ENCODE measurements at regions not wholly inside any gene's neighbourhood (a gene's known extent, or its start where the extent isn't known, plus 50 kb on each side); places are given as distances from the start of the nearest gene placed in this dataset.

- Histone ChIP-seq H2AFZ (no peak overlapping the region), H3K4me1 (no peaks in the 10 kb centered on the region), H3K27ac (no peak overlapping the region), H3K9me3 (ENCODE audit: control insufficient read depth, low read length) (no peaks in the 10 kb centered on the region), H3K9ac (no peak overlapping the region), H3K79me2 (no peaks in the 10 kb centered on the region), H3K4me3 (ENCODE audit: low read depth, low read length) (no peak overlapping the region), H3K27me3 (ENCODE audit: control insufficient read depth, insufficient read depth, low read length) (no peaks in the 10 kb centered on the region), H3K4me2 (ENCODE audit: low read length) (no peak overlapping the region), H3K36me3 (ENCODE audit: control insufficient read depth, insufficient read depth, low read length) (no peaks in the 10 kb centered on the region)
- no peak for TF ChIP-seq CTCF (IDR thresholded peaks at IDR 0.05)
These were observed 118.5 kb upstream of the TMEM106B start for GRCh38 chr7:12092499-12093130.

DNA sequence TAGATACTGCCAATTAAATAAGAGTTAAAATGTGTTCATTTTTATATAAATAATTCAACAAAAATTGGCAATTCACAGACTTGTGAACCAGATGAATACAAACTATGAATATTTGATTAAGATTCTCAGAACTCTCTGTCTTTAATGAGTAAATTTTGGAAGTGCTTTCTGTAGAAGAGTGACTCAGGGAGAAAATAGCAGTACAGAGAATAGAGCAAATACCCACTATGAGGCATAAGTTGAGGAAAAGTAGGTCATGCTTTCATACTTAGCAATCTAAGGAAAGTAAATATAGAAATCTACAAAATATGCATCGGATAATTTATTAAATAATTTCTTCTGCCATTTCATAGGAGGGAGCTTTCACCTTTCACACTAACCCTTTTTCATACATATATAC lies 117.7 kb upstream of the TMEM106B start:
- no peak for TF ChIP-seq CTCF (IDR thresholded peaks at IDR 0.05)
- H3K27me3 ChIP-seq (ENCODE audit: control insufficient read depth, insufficient read depth, low read length) = no peaks in the 10 kb centered on the region
- no peak overlapping the region for H3K9ac ChIP-seq
- no peak overlapping the region for H3K4me2 ChIP-seq (ENCODE audit: low read length)
- H3K27ac ChIP-seq = no peak overlapping the region
- no peaks in the 10 kb centered on the region for H3K9me3 ChIP-seq (ENCODE audit: control insufficient read depth, low read length)
- no peaks in the 10 kb centered on the region for H3K36me3 ChIP-seq (ENCODE audit: control insufficient read depth, insufficient read depth, low read length)
- no peak overlapping the region for H3K4me3 ChIP-seq (ENCODE audit: low read depth, low read length)
- no peak overlapping the region for H2AFZ ChIP-seq
- no peaks in the 10 kb centered on the region for H3K4me1 ChIP-seq
- no peaks in the 10 kb centered on the region for H3K79me2 ChIP-seq

GRCh38 chr7:12094365-12094921 lies 116.7 kb upstream of the TMEM106B start:
- TF ChIP-seq CTCF (IDR thresholded peaks at IDR 0.05) = no peak
- H3K9me3 ChIP-seq (ENCODE audit: control insufficient read depth, low read length) = no peaks in the 10 kb centered on the region
- no peak overlapping the region for H3K9ac ChIP-seq
- no peak overlapping the region for H3K27ac ChIP-seq
- no peak overlapping the region for H3K4me2 ChIP-seq (ENCODE audit: low read length)
- H3K79me2 ChIP-seq = no peaks in the 10 kb centered on the region
- no peaks in the 10 kb centered on the region for H3K27me3 ChIP-seq (ENCODE audit: control insufficient read depth, insufficient read depth, low read length)
- H3K4me3 ChIP-seq (ENCODE audit: low read depth, low read length) = no peak overlapping the region
- no peaks in the 10 kb centered on the region for H3K4me1 ChIP-seq
- H2AFZ ChIP-seq = no peak overlapping the region
- H3K36me3 ChIP-seq (ENCODE audit: control insufficient read depth, insufficient read depth, low read length) = no peaks in the 10 kb centered on the region

DNA sequence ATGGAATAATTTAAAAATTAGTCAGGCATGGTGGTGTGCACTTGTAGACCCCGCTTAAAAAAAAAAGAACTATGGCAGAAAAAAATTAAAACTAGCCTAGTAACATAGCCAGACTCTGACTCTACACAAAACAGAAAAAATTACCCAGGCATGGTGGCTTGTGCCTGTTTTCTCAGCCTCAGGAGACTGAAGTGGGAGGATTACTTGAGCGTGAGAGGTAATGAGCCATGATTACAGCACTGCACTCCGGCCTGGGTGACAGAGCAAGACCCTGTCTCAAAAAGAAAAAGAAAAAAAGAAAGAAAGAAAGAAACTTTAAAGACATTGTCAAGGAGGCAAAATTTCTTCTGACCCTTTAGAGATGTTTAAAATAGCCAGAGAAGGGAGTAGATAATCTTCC lies 109.0 kb upstream of the TMEM106B start:
- no peak for TF ChIP-seq CTCF (IDR thresholded peaks at IDR 0.05)
- Histone ChIP-seq H2AFZ (no peak overlapping the region), H3K27ac (no peak overlapping the region), H3K4me2 (ENCODE audit: low read length) (no peak overlapping the region), H3K4me3 (ENCODE audit: low read depth, low read length) (no peak overlapping the region), H3K9ac (no peak overlapping the region), H3K79me2 (no peaks in the 10 kb centered on the region), H3K27me3 (ENCODE audit: control insufficient read depth, insufficient read depth, low read length) (no peaks in the 10 kb centered on the region), H3K4me1 (no peaks in the 10 kb centered on the region), H3K36me3 (ENCODE audit: control insufficient read depth, insufficient read depth, low read length) (no peaks in the 10 kb centered on the region), H3K9me3 (ENCODE audit: control insufficient read depth, low read length) (no peaks in the 10 kb centered on the region)

GRCh38 chr7:12102527-12102926 lies 108.6 kb upstream of the TMEM106B start:
- Histone ChIP-seq H3K9me3 (ENCODE audit: control insufficient read depth, low read length) (no peaks in the 10 kb centered on the region), H3K9ac (no peak overlapping the region), H3K4me2 (ENCODE audit: low read length) (no peak overlapping the region), H3K79me2 (no peaks in the 10 kb centered on the region), H3K27ac (no peak overlapping the region), H3K27me3 (ENCODE audit: control insufficient read depth, insufficient read depth, low read length) (no peaks in the 10 kb centered on the region), H2AFZ (no peak overlapping the region), H3K36me3 (ENCODE audit: control insufficient read depth, insufficient read depth, low read length) (no peaks in the 10 kb centered on the region), H3K4me1 (no peaks in the 10 kb centered on the region), H3K4me3 (ENCODE audit: low read depth, low read length) (no peak overlapping the region)
- no peak for TF ChIP-seq CTCF (IDR thresholded peaks at IDR 0.05)

All from parathyroid adenoma (tissue), 2 donors.